ENCODE measurements at regions not wholly inside any gene's neighbourhood (a gene's known extent, or its start where the extent isn't known, plus 50 kb on each side); places are given as distances from the start of the nearest gene placed in this dataset.

GRCh38 chr6:132082421-132082820 lies 131.2 kb upstream of the CCN2 start (continued):
- no peak for TF ChIP-seq ZNF574 (CRISPR knock-in tag; IDR thresholded peaks at IDR 0.05)
- no peak for TF ChIP-seq JUNB (CRISPR knock-in tag; IDR thresholded peaks at IDR 0.05; ENCODE audit: borderline replicate concordance)
- TF ChIP-seq FOXM1 (CRISPR knock-in tag; IDR thresholded peaks at IDR 0.05) = no peak
- TF ChIP-seq ZNF205 (CRISPR knock-in tag; IDR thresholded peaks at IDR 0.05) = no peak

GRCh38 chr6:132081338-132081737 lies 130.2 kb upstream of the CCN2 start:
- no peak overlapping the region for H3K4me3 ChIP-seq (replicated peaks in 1 of 3; ENCODE audit: insufficient read depth in 1 of 3, low read depth in 2 of 3, low read length in 3 of 3)
- no peaks in the 10 kb centered on the region for H4K20me1 ChIP-seq (ENCODE audit: insufficient read depth, low read length)
- in situ Hi-C loops (cut with HindIII; ENCODE audit: extremely low pct_ligation_motif_present, low pct_unique_long_range_greater_than_20kb) = no loop called here
- intact Hi-C loops (cut with micrococcal nuclease; ENCODE audit: unreplicated experiment) = no loop called here
- 28% methylated on average over 1 of the region's 1 CpG for WGBS (ENCODE audit: low lambda C conversion rate)
- H2AFZ ChIP-seq (ENCODE audit: low read length) = no peak overlapping the region
- no peaks in the 10 kb centered on the region for H3K9me3 ChIP-seq (ENCODE audit: low read length)
- no peak for FAIRE-seq
- DNase-seq (ENCODE audit: low spot score) = no peak
- H3K36me3 ChIP-seq (replicated peaks in 1 of 2; ENCODE audit: control insufficient read depth in 1 of 2, insufficient read depth in 2 of 2, low read length in 2 of 2) = no peaks in the 10 kb centered on the region
- CTCF ChIA-PET (ENCODE audit: low intra/inter-chr PET ratio, low total read pairs) = no interaction called here
- no peak for ATAC-seq
- POLR2A ChIA-PET = interaction anchor here (1.5 kb wide), 1 partner anchor 130 kb away, joined by 3 read pairs; the partner anchor contains the start of gene CCN2
- no peak overlapping the region for H3K27ac ChIP-seq (ENCODE audit: extremely low read length, insufficient read depth, low read length)
- no TSS peak for BruUV-seq (replicated peaks)
- H3K79me2 ChIP-seq (ENCODE audit: insufficient read depth, low read length) = no peaks in the 10 kb centered on the region
- no peak overlapping the region for H3K4me2 ChIP-seq (ENCODE audit: low read depth, low read length)
- H3K4me1 ChIP-seq (ENCODE audit: insufficient read depth, low read length) = peaks cover 14% of the 10 kb centered on the region; the same call in 1 of the 2 replicates
- TF ChIP-seq MAFK (conservative IDR thresholded peaks at IDR 0.05 in 1 of 2, IDR thresholded peaks at IDR 0.05 in 1 of 2; ENCODE audit: low read length in 2 of 2) (peak; percentile 82 to 92), MAFF (IDR thresholded peaks at IDR 0.05; ENCODE audit: low read depth, low read length) (peak; percentile 86), SIN3B (IDR thresholded peaks at IDR 0.05; ENCODE audit: low read length) (no peak)
- H3K27me3 ChIP-seq (ENCODE audit: control insufficient read depth in 1 of 2, insufficient read depth in 2 of 2, low read length in 2 of 2) = no peaks in the 10 kb centered on the region
- no peak overlapping the region for H3K9ac ChIP-seq (ENCODE audit: insufficient read depth, low read depth, low read length)

Data from HepG2 (cell line).